ENCODE measurements at regions not wholly inside any gene's neighbourhood (a gene's known extent, or its start where the extent isn't known, plus 50 kb on each side); places are given as distances from the start of the nearest gene placed in this dataset.

GRCh38 chr10:128472196-128472595 lies 346.0 kb upstream of the MKI67 start:
- TF ChIP-seq CBX3 (IDR thresholded peaks at IDR 0.05; ENCODE audit: borderline replicate concordance in 1 of 2, low read length in 2 of 2), result no peak
- TF ChIP-seq TFE3 (CRISPR knock-in tag; IDR thresholded peaks at IDR 0.05), result no peak
- TF ChIP-seq SAFB (IDR thresholded peaks at IDR 0.05; ENCODE audit: borderline replicate concordance, low read depth, low read length), result no peak
- TF ChIP-seq PRDM10 (IDR thresholded peaks at IDR 0.05; ENCODE audit: partially characterized antibody), result no peak
- TF ChIP-seq ZBTB8A (IDR thresholded peaks at IDR 0.05; ENCODE audit: partially characterized antibody), result no peak
- no peak for TF ChIP-seq RFX5 (IDR thresholded peaks at IDR 0.05; ENCODE audit: low read depth, low read length)

All from K562 (cell line).